PC-9 (cell line): ENCODE measurements at regions not wholly inside any gene's neighbourhood (a gene's known extent, or its start where the extent isn't known, plus 50 kb on each side); places are given as distances from the start of the nearest gene placed in this dataset.

Source experiments
- BruUV-seq: library from RNA; stranded (reverse); fragments of 400-500 nt; replicated peaks from 2 replicates; lab custom pipeline; 2021; lab: Mats Ljungman, UMichigan
- CTCF ChIA-PET: fragments of 300-600 bp; sonication (Branson Sonifier 250); formaldehyde crosslinking; loops from one replicate; lab custom pipeline; 2022; ENCODE audit warnings: antibody characterized with exemption; lab: Charles Lee
- POLR2A ChIA-PET: fragments of 300-600 bp; sonication (Branson Sonifier 250); formaldehyde crosslinking; loops from one replicate; lab custom pipeline; 2022; ENCODE audit warnings: antibody characterized with exemption; ENCODE audit not compliant: unreplicated experiment; lab: Charles Lee
- DNase-seq, 2 experiments: peaks; one replicate each; pipeline versions ENCODE4 v3.0.0 to v3.0.0-alpha.2; 2015 to 2022; ENCODE audit warnings: mixed read lengths in 1 of 2
- H2AFZ ChIP-seq: fragments of 200-600 bp; sonication (generic); 2 replicates; pipeline ENCODE4 v1.8.1; 2017; ENCODE audit warnings: antibody characterized with exemption
- H3F3A ChIP-seq: fragments of 200-600 bp; sonication (generic); 2 replicates; pipeline ENCODE4 v1.8.1; 2017; ENCODE audit warnings: antibody characterized with exemption, mild to moderate bottlenecking, low read depth; ENCODE audit not compliant: insufficient read depth
- H3K27ac ChIP-seq: fragments of 200-600 bp; sonication (generic); 2 replicates; pipeline ENCODE4 v1.6.1; 2016; ENCODE audit warnings: mixed run types
- H3K27me3 ChIP-seq: fragments of 200-600 bp; sonication (generic); 2 replicates; pipeline ENCODE4 v1.6.1; 2016; ENCODE audit warnings: low read depth, mixed run types; ENCODE audit not compliant: insufficient read depth
- H3K36me3 ChIP-seq: fragments of 200-600 bp; sonication (generic); 2 replicates; pipeline ENCODE4 v1.6.1; 2016; ENCODE audit warnings: low read depth, mixed run types
- H3K4me1 ChIP-seq: fragments of 200-600 bp; sonication (generic); replicated peaks from 2 replicates; pipeline ENCODE4 v1.6.1; 2016; ENCODE audit warnings: mixed run types; ENCODE audit not compliant: insufficient read depth
- H3K4me2 ChIP-seq: fragments of 200-600 bp; sonication (generic); 2 replicates; pipeline ENCODE4 v1.6.1; 2017; ENCODE audit warnings: mixed run types
- H3K4me3 ChIP-seq: fragments of 200-600 bp; sonication (generic); 2 replicates; pipeline ENCODE4 v1.6.1; 2016; ENCODE audit warnings: mixed run types
- H3K79me2 ChIP-seq: fragments of 200-600 bp; sonication (generic); 2 replicates; pipeline ENCODE4 v1.6.1; 2017; ENCODE audit warnings: low read depth, mixed run types
- H3K9me2 ChIP-seq: fragments of 200-600 bp; sonication (generic); 2 replicates; pipeline ENCODE4 v1.8.1; 2017; ENCODE audit warnings: mild to moderate bottlenecking; ENCODE audit not compliant: insufficient read depth
- H3K9me3 ChIP-seq: fragments of 200-600 bp; sonication (generic); 2 replicates; pipeline ENCODE4 v1.8.1; 2016; ENCODE audit warnings: low read depth; ENCODE audit not compliant: insufficient read depth
- H4K20me1 ChIP-seq: fragments of 200-600 bp; sonication (generic); 2 replicates; pipeline ENCODE4 v1.8.1; 2017; ENCODE audit not compliant: insufficient read depth
- CTCF ChIP-seq: fragments of 200-600 bp; sonication (generic); conservative IDR thresholded peaks from 2 replicates; pipeline ENCODE4 v1.6.1; 2017; ENCODE audit warnings: mixed run types, antibody characterized with exemption, mild to moderate bottlenecking, moderate library complexity
- EZH2 ChIP-seq: fragments of 200-600 bp; sonication (generic); IDR thresholded peaks from 2 replicates; pipeline ENCODE4 v1.8.0; 2017; ENCODE audit warnings: antibody characterized with exemption, low read depth
- intact Hi-C: fragments of 100-400 bp; cut with micrococcal nuclease; formaldehyde crosslinking; loops from one replicate; pipeline ENCODE4 v1.10.0; 2022; ENCODE audit not compliant: unreplicated experiment

- DNase-seq: no peak
- intact Hi-C loops: no loop called here
- Histone ChIP-seq H3F3A (no peaks in the 10 kb centered on the region), H3K79me2 (no peaks in the 10 kb centered on the region), H2AFZ (no peak overlapping the region), H3K27ac (no peak overlapping the region), H3K9me3 (no peaks in the 10 kb centered on the region), H4K20me1 (no peaks in the 10 kb centered on the region), H3K4me3 (no peak overlapping the region), H3K27me3 (no peaks in the 10 kb centered on the region), H3K4me1 (no peaks in the 10 kb centered on the region), H3K9me2 (no peaks in the 10 kb centered on the region), H3K36me3 (no peaks in the 10 kb centered on the region), H3K4me2 (no peak overlapping the region)
- no TSS peak for BruUV-seq
- TF ChIP-seq EZH2: no peak
- no peak for TF ChIP-seq CTCF
- POLR2A ChIA-PET: no interaction called here
- CTCF ChIA-PET: no interaction called here
Measured at GRCh38 chr6:125498606-125499005, 196.8 kb upstream of the HDDC2 start.

- POLR2A ChIA-PET: no interaction called here
Measured at GRCh38 chr6:125499535-125499934, 197.8 kb upstream of the HDDC2 start.

GRCh38 chr6:125503181-125503580 is 201.4 kb upstream of the HDDC2 start:
- CTCF ChIA-PET: no interaction called here
- no peaks in the 10 kb centered on the region for H3K9me3 ChIP-seq
- intact Hi-C loops: no loop called here
- H3K9me2 ChIP-seq: no peaks in the 10 kb centered on the region
- H3K27ac ChIP-seq: no peak overlapping the region
- POLR2A ChIA-PET: no interaction called here
- no peak overlapping the region for H3K4me3 ChIP-seq
- no peaks in the 10 kb centered on the region for H4K20me1 ChIP-seq
- no peaks in the 10 kb centered on the region for H3K27me3 ChIP-seq
- TF ChIP-seq CTCF (no peak), EZH2 (no peak)
- H3K4me2 ChIP-seq: no peak overlapping the region
- H3F3A ChIP-seq: no peaks in the 10 kb centered on the region
- no TSS peak for BruUV-seq
- no peaks in the 10 kb centered on the region for H3K4me1 ChIP-seq
- no peak overlapping the region for H2AFZ ChIP-seq
- DNase-seq: no peak
- no peaks in the 10 kb centered on the region for H3K36me3 ChIP-seq
- no peaks in the 10 kb centered on the region for H3K79me2 ChIP-seq

More at GRCh38 chr6:125499535-125499934, 197.8 kb upstream of the HDDC2 start:
- H3F3A ChIP-seq: no peaks in the 10 kb centered on the region
- no peak overlapping the region for H2AFZ ChIP-seq
- H3K9me3 ChIP-seq: no peaks in the 10 kb centered on the region
- no peaks in the 10 kb centered on the region for H3K79me2 ChIP-seq
- DNase-seq: no peak
- no peak overlapping the region for H3K4me3 ChIP-seq
- no peaks in the 10 kb centered on the region for H3K27me3 ChIP-seq
- CTCF ChIA-PET: no interaction called here
- no peaks in the 10 kb centered on the region for H3K9me2 ChIP-seq
- no peaks in the 10 kb centered on the region for H4K20me1 ChIP-seq
- no peak overlapping the region for H3K4me2 ChIP-seq
- no peaks in the 10 kb centered on the region for H3K4me1 ChIP-seq
- no peak overlapping the region for H3K27ac ChIP-seq
- TF ChIP-seq EZH2 (no peak), CTCF (no peak)
- BruUV-seq: no TSS peak
- H3K36me3 ChIP-seq: no peaks in the 10 kb centered on the region
- intact Hi-C loops: no loop called here
